IMR-90 (cell line): ENCODE measurements at regions not wholly inside any gene's neighbourhood (a gene's known extent, or its start where the extent isn't known, plus 50 kb on each side); places are given as distances from the start of the nearest gene placed in this dataset.

Experiments used
- ATAC-seq: fragments of 200-7000 bp; cut with Tn5 transposase; 2 replicates; pipeline ENCODE4 v1.9.1; 2020; ENCODE audit warnings: low read depth, mild to moderate bottlenecking, moderate library complexity
- BruUV-seq: library from RNA; stranded (reverse); fragments of 400-500 nt; replicated peaks from 2 replicates; lab custom pipeline; 2021; lab: Mats Ljungman, UMichigan
- CTCF ChIA-PET: fragments of 300-600 bp; formaldehyde crosslinking; extraction: SDS; loops from one replicate; lab custom pipeline; 2021; ENCODE audit warnings: antibody characterized with exemption; lab: Yijun Ruan, JAX
- POLR2A ChIA-PET: fragments of 300-600 bp; sonication (Branson Sonifier 250); formaldehyde crosslinking; loops from one replicate; lab custom pipeline; 2022; ENCODE audit warnings: antibody characterized with exemption; ENCODE audit not compliant: unreplicated experiment; lab: Charles Lee
- DNase-seq: peaks from one replicate; pipeline ENCODE4 v3.0.0; 2013
- H2AFZ ChIP-seq: replicated peaks from 2 replicates; pipeline ENCODE3; 2013; ENCODE audit warnings: low read length, mild to moderate bottlenecking; ENCODE audit not compliant: poor library complexity
- H2AK5ac ChIP-seq: 2 replicates; pipeline ENCODE4 v1.6.1; 2013; ENCODE audit warnings: low read depth, low read length, inconsistent platforms
- H2AK9ac ChIP-seq: replicated peaks from 2 replicates; pipeline ENCODE3; 2013; ENCODE audit warnings: mild to moderate bottlenecking, low read depth, low read length, moderate library complexity; ENCODE audit not compliant: poor library complexity
- H2BK120ac ChIP-seq: 2 replicates; pipeline ENCODE4 v1.6.1; 2013; ENCODE audit warnings: low read depth, low read length, inconsistent platforms
- H2BK15ac ChIP-seq: 3 replicates; pipeline ENCODE4 v1.6.1; 2013; ENCODE audit warnings: low read depth, low read length, inconsistent platforms
- H2BK20ac ChIP-seq: 2 replicates; pipeline ENCODE4 v1.6.1; 2013; ENCODE audit warnings: low read depth, mild to moderate bottlenecking, inconsistent platforms, low read length, moderate library complexity
- H2BK5ac ChIP-seq: 2 replicates; pipeline ENCODE4 v1.6.1; 2013; ENCODE audit warnings: mild to moderate bottlenecking, low read depth, low read length, inconsistent platforms; ENCODE audit not compliant: poor library complexity, severe bottlenecking
- H3K14ac ChIP-seq: replicated peaks from 2 replicates; pipeline ENCODE4 v1.6.1; 2013; ENCODE audit warnings: low read depth, low read length, inconsistent platforms
- H3K18ac ChIP-seq: 2 replicates; pipeline ENCODE4 v1.6.1; 2013; ENCODE audit warnings: low read depth, low read length, control low read depth
- H3K23ac ChIP-seq: 2 replicates; pipeline ENCODE4 v1.6.1; 2013; ENCODE audit warnings: low read depth, low read length, inconsistent platforms
- H3K27ac ChIP-seq: 2 replicates; pipeline ENCODE4 v1.5.1; 2013; ENCODE audit warnings: mild to moderate bottlenecking, control low read depth, low read length; ENCODE audit not compliant: insufficient read depth
- H3K27me3 ChIP-seq: 2 replicates; pipeline ENCODE4 v1.6.1; 2013; ENCODE audit warnings: low read length; ENCODE audit not compliant: control insufficient read depth, insufficient read depth
- H3K36me3 ChIP-seq: 2 replicates; pipeline ENCODE4 v1.6.1; 2013; ENCODE audit warnings: low read length, mixed read lengths; ENCODE audit not compliant: control insufficient read depth, insufficient read depth
- H3K4ac ChIP-seq: 2 replicates; pipeline ENCODE4 v1.6.1; 2013; ENCODE audit warnings: low read depth, low read length, inconsistent platforms
- H3K4me1 ChIP-seq: 2 replicates; pipeline ENCODE4 v1.6.1; 2013; ENCODE audit warnings: low read length, mixed read lengths; ENCODE audit not compliant: control insufficient read depth, insufficient read depth
- H3K4me2 ChIP-seq: 2 replicates; pipeline ENCODE4 v1.6.1; 2013; ENCODE audit warnings: low read depth, mild to moderate bottlenecking, control low read depth, low read length, moderate library complexity
- H3K4me3 ChIP-seq: 2 replicates; pipeline ENCODE4 v1.5.1; 2013; ENCODE audit warnings: low read depth, mild to moderate bottlenecking, control low read depth, low read length, moderate library complexity; ENCODE audit not compliant: insufficient read depth
- H3K56ac ChIP-seq: 2 replicates; pipeline ENCODE4 v1.6.1; 2013; ENCODE audit warnings: low read length, inconsistent platforms; ENCODE audit not compliant: insufficient read depth; ENCODE audit errors: extremely low read depth
- H3K79me1 ChIP-seq, 2 experiments: 2 replicates each; pipeline ENCODE4 v1.6.1; 2013; ENCODE audit warnings: low read length in 2 of 2, inconsistent platforms in 1 of 2, low read depth in 1 of 2
- H3K9ac ChIP-seq: 2 replicates; pipeline ENCODE4 v1.6.1; 2013; ENCODE audit warnings: low read depth, low read length, control low read depth
- H3K9me1 ChIP-seq: 2 replicates; pipeline ENCODE4 v1.6.1; 2013; ENCODE audit warnings: low read length, inconsistent platforms; ENCODE audit not compliant: insufficient read depth
- H3K9me3 ChIP-seq: 2 replicates; pipeline ENCODE4 v1.6.1; 2013; ENCODE audit warnings: low read length; ENCODE audit not compliant: control insufficient read depth, insufficient read depth
- H4K20me1 ChIP-seq: 2 replicates; pipeline ENCODE4 v1.6.1; 2013; ENCODE audit warnings: low read length, inconsistent platforms; ENCODE audit not compliant: insufficient read depth
- H4K5ac ChIP-seq: 2 replicates; pipeline ENCODE4 v1.6.1; 2013; ENCODE audit warnings: mild to moderate bottlenecking, low read depth, low read length, control low read depth
- H4K8ac ChIP-seq, 2 experiments: 2 replicates each; pipeline ENCODE4 v1.6.1; 2013; ENCODE audit warnings: low read depth in 2 of 2, low read length in 2 of 2, control low read depth in 1 of 2, inconsistent platforms in 1 of 2
- H4K91ac ChIP-seq: 2 replicates; pipeline ENCODE4 v1.6.1; 2013; ENCODE audit warnings: low read depth, low read length, inconsistent platforms; ENCODE audit not compliant: insufficient read depth
- BHLHE40 ChIP-seq: fragments of 150-350 bp; IDR thresholded peaks from 2 replicates; pipeline ENCODE4 v1.6.1; 2016; ENCODE audit warnings: mild to moderate bottlenecking, low read depth, low read length
- CEBPB ChIP-seq: IDR thresholded peaks from 2 replicates; pipeline ENCODE4 v1.6.1; 2012; ENCODE audit warnings: low read depth, low read length, improper control_type of control experiment
- CHD1 ChIP-seq: IDR thresholded peaks from 2 replicates; pipeline ENCODE4 v1.6.1; 2012; ENCODE audit warnings: low read depth, low read length, improper control_type of control experiment
- CTCF ChIP-seq: conservative IDR thresholded peaks from 2 replicates; pipeline ENCODE4 v1.5.1; 2012; ENCODE audit warnings: mild to moderate bottlenecking, low read depth, low read length, improper control_type of control experiment
- ELK1 ChIP-seq: fragments of 150-350 bp; IDR thresholded peaks from 2 replicates; pipeline ENCODE4 v1.6.1; 2016; ENCODE audit warnings: low read depth, mild to moderate bottlenecking, low read length, moderate library complexity, borderline replicate concordance
- FOS ChIP-seq: fragments of 150-350 bp; IDR thresholded peaks from 2 replicates; pipeline ENCODE4 v1.6.1; 2016; ENCODE audit warnings: low read depth, low read length
- MAFK ChIP-seq: IDR thresholded peaks from 2 replicates; pipeline ENCODE4 v1.6.1; 2012; ENCODE audit warnings: low read depth, low read length, improper control_type of control experiment
- MAZ ChIP-seq: IDR thresholded peaks from 2 replicates; pipeline ENCODE4 v1.6.1; 2012; ENCODE audit warnings: low read depth, mild to moderate bottlenecking, low read length, improper control_type of control experiment, moderate library complexity, borderline replicate concordance
- MXI1 ChIP-seq: IDR thresholded peaks from 2 replicates; pipeline ENCODE4 v1.6.1; 2012; ENCODE audit warnings: low read depth, mild to moderate bottlenecking, low read length, moderate library complexity, borderline replicate concordance
- POLR2A ChIP-seq: IDR thresholded peaks from 2 replicates; pipeline ENCODE4 v1.6.1; 2012; ENCODE audit warnings: mild to moderate bottlenecking, low read depth, low read length
- RAD21 ChIP-seq: IDR thresholded peaks from 2 replicates; pipeline ENCODE4 v1.6.1; 2012; ENCODE audit warnings: low read length, improper control_type of control experiment
- RCOR1 ChIP-seq: IDR thresholded peaks from 2 replicates; pipeline ENCODE4 v1.6.1; 2012; ENCODE audit warnings: mild to moderate bottlenecking, low read length, improper control_type of control experiment; ENCODE audit not compliant: insufficient replicate concordance
- RFX5 ChIP-seq: IDR thresholded peaks from 2 replicates; pipeline ENCODE4 v1.8.0; 2012; ENCODE audit warnings: low read depth, mild to moderate bottlenecking, low read length, moderate library complexity
- SMC3 ChIP-seq: fragments of 150-350 bp; IDR thresholded peaks from 2 replicates; pipeline ENCODE4 v1.6.1; 2016; ENCODE audit warnings: low read depth, mild to moderate bottlenecking, antibody characterized with exemption, low read length, moderate library complexity
- WGBS, 2 experiments: methylation state at CpG; one replicate each; pipeline versions ENCODE4 v1.1.5 to v1.1.7; 2013; ENCODE audit warnings: missing lambda C conversion rate in 2 of 2; ENCODE audit not compliant: insufficient read length in 1 of 2; ENCODE audit errors: extremely low coverage in 2 of 2; 5-methylcytosine and 5-hydroxymethylcytosine counted together
- dilution Hi-C: fragments of 300-500 bp; cut with HindIII; formaldehyde crosslinking; loops from one replicate; pipeline ENCODE4 v1.14.3; 2018; ENCODE audit warnings: low sequenced_read_pairs; ENCODE audit not compliant: unreplicated experiment
- in situ Hi-C: fragments of 300-500 bp; cut with MboI; formaldehyde crosslinking; loops from 3 replicates; pipeline ENCODE4 v1.14.3; 2019; ENCODE audit warnings: low sequenced_read_pairs, inconsistent platforms, mixed read lengths
- intact Hi-C: fragments of 100-400 bp; cut with micrococcal nuclease; formaldehyde crosslinking; loops from 2 replicates; pipeline ENCODE4 v1.10.0; 2022
- TF ChIP-seq, protein P1 (sequence below): fragments of 150-350 bp; IDR thresholded peaks from 2 replicates; pipeline ENCODE4 v1.6.1; 2017; ENCODE audit warnings: mild to moderate bottlenecking, antibody characterized with exemption, low read length, low read depth

DNA sequence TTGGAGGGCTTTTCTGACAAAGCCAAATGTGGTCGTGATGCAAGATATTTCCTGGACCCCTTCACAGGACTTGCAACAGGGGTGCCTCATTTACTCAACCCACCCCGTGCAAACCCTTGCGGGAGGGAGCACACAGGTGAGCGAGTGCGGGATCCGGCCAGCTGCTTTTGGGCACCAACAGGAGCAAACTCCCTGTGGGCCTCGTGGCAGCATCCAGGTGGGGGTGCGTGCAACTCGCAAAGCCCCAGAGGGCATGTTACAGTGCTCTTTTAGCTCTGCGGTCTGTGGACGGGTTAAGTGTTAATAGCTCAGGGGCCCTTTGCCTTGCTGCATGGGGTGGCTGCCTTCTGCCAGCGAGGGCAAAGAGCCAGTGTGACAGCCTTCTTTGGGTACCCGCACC, 707.6 kb upstream of the MDGA2 start:
- Histone ChIP-seq H3K9me3 (peaks cover 3% of the 10 kb centered on the region; the same call in 1 of the 2 replicates), H4K20me1 (no peaks in the 10 kb centered on the region), H2BK120ac (no peak overlapping the region), H3K27me3 (no peaks in the 10 kb centered on the region), H3K23ac (no peak overlapping the region), H2BK15ac (no peak overlapping the region), H3K9ac (no peak overlapping the region), H3K79me1 (no peaks in the 10 kb centered on the region), H2AK5ac (no peak overlapping the region), H3K56ac (no peak overlapping the region), H2AFZ (no peak overlapping the region), H3K27ac (no peak overlapping the region), H2BK20ac (no peak overlapping the region), H4K5ac (no peak overlapping the region), H3K4ac (no peak overlapping the region), H4K91ac (no peak overlapping the region), H2AK9ac (no peak overlapping the region), H3K14ac (no peak overlapping the region), H3K18ac (no peak overlapping the region), H4K8ac (no peak overlapping the region), H3K4me2 (no peak overlapping the region), H3K36me3 (no peaks in the 10 kb centered on the region), H3K4me1 (no peaks in the 10 kb centered on the region), H3K9me1 (no peaks in the 10 kb centered on the region), H3K4me3 (no peak overlapping the region), H2BK5ac (no peak overlapping the region)
- TF ChIP-seq CHD1 (no peak), FOS (no peak), MAZ (no peak), MAFK (no peak), MXI1 (no peak), POLR2A (no peak), RAD21 (no peak), SMC3 (no peak), CTCF (no peak), RCOR1 (no peak), RFX5 (no peak), ELK1 (no peak), BHLHE40 (no peak), CEBPB (no peak)
- TF ChIP-seq, protein P1, sequence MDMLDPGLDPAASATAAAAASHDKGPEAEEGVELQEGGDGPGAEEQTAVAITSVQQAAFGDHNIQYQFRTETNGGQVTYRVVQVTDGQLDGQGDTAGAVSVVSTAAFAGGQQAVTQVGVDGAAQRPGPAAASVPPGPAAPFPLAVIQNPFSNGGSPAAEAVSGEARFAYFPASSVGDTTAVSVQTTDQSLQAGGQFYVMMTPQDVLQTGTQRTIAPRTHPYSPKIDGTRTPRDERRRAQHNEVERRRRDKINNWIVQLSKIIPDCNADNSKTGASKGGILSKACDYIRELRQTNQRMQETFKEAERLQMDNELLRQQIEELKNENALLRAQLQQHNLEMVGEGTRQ: no peak
- CTCF ChIA-PET: no interaction called here
- intact Hi-C loops: no loop called here
- WGBS, 2 experiments: 91% methylated on average over 10 of the region's 13 CpGs; no CpG with 5 or more reads in 1 of the 2 experiments
- in situ Hi-C loops: no loop called here
- no TSS peak for BruUV-seq
- POLR2A ChIA-PET: no interaction called here
- ATAC-seq (no peak), DNase-seq (no peak)
- dilution Hi-C loops: no loop called here
